GM12892 (cell line): ENCODE measurements at regions not wholly inside any gene's neighbourhood (a gene's known extent, or its start where the extent isn't known, plus 50 kb on each side); places are given as distances from the start of the nearest gene placed in this dataset.

Source experiments
- POLR2A ChIP-seq: IDR thresholded peaks from 2 replicates; pipeline ENCODE4 v1.6.1; 2011; ENCODE audit warnings: low read depth, low read length, control low read depth
- POLR2AphosphoS5 ChIP-seq: IDR thresholded peaks from 2 replicates; pipeline ENCODE4 v1.6.1; 2011; ENCODE audit warnings: low read depth, low read length, control low read depth
- TAF1 ChIP-seq: IDR thresholded peaks from 2 replicates; pipeline ENCODE4 v1.6.1; 2011; ENCODE audit warnings: low read depth, mild to moderate bottlenecking, control low read depth, low read length, borderline replicate concordance

DNA sequence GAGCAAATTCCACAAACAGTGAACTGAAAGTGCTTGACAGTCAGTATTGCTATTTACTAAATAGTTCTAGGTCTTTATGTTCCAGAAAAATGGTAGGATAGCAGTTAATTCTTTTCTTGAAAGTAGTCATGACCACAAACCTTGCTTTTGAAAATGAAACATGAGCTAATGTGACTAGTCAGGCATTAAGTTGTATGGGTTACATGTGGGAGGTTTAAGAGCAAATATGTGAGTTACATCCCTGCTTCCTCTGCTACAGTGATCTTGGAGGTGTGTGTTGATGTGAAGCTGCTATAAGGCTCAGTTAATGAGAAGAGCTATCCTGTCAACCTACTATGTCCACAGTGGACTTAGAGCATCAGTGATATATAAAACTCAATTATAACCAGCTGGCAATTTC, 741.6 kb downstream of the FSCB start:
- TF ChIP-seq POLR2A (no peak), TAF1 (no peak), POLR2AphosphoS5 (no peak)
